UCSD-AML1 (cell line): ENCODE measurements at regions not wholly inside any gene's neighbourhood (a gene's known extent, or its start where the extent isn't known, plus 50 kb on each side); places are given as distances from the start of the nearest gene placed in this dataset.
"Not testable (repeated sequence)": the region's sequence is repeated elsewhere in the genome, so short reads cannot be mapped to it uniquely, and the experiment has no call there.

Experiments used
- DNase-seq: peaks from one replicate; lab custom pipeline; 2025; ENCODE audit not compliant: unreplicated experiment; lab: John Stamatoyannopoulos, UW

GRCh38 chr1:61581251-61581650, 143.7 kb downstream of the TM2D1 start:
- DNase-seq, result no peak

- no peak for DNase-seq
These were observed 144.5 kb downstream of the TM2D1 start for GRCh38 chr1:61580417-61580816.

- no peak for DNase-seq
These were observed 145.1 kb downstream of the TM2D1 start for GRCh38 chr1:61579802-61580201.

- no peak for DNase-seq
These were observed 152.9 kb downstream of the TM2D1 start for GRCh38 chr1:61572046-61572445.

GRCh38 chr1:61570191-61570590, 154.8 kb downstream of the TM2D1 start:
- DNase-seq, result no peak

GRCh38 chr1:61569303-61569621, 155.7 kb downstream of the TM2D1 start:
- no peak for DNase-seq

- no peak for DNase-seq
These were observed 156.3 kb downstream of the TM2D1 start for GRCh38 chr1:61568460-61569302.

- DNase-seq, result no peak
These were observed 158.8 kb downstream of the TM2D1 start for GRCh38 chr1:61566177-61566576.

GRCh38 chr1:61563611-61564010, 161.3 kb downstream of the TM2D1 start:
- DNase-seq, result no peak

- DNase-seq, result no peak
These were observed 163.3 kb downstream of the TM2D1 start for GRCh38 chr1:61561666-61562065.

GRCh38 chr1:61560385-61560784, 164.6 kb downstream of the TM2D1 start:
- no peak for DNase-seq

GRCh38 chr1:61556631-61557030, 168.3 kb downstream of the TM2D1 start:
- DNase-seq, result no peak

- DNase-seq, result no peak
These were observed 172.2 kb downstream of the TM2D1 start for GRCh38 chr1:61552630-61553305.

- DNase-seq, result peak; percentile 14
These were observed 177.6 kb downstream of the TM2D1 start for GRCh38 chr1:61547302-61547701.

- DNase-seq, result not testable (repeated sequence)
These were observed 180.1 kb downstream of the TM2D1 start for GRCh38 chr1:61544870-61545269.

- not testable (repeated sequence) for DNase-seq
These were observed 181.4 kb downstream of the TM2D1 start for GRCh38 chr1:61543498-61543897.

GRCh38 chr1:61539720-61540462, 185.1 kb downstream of the TM2D1 start:
- DNase-seq, result no peak

- DNase-seq, result no peak
These were observed 186.7 kb downstream of the TM2D1 start for GRCh38 chr1:61538228-61538627.

- DNase-seq, result no peak
These were observed 188.5 kb downstream of the TM2D1 start for GRCh38 chr1:61536174-61537108.

GRCh38 chr1:61534847-61535246, 190.1 kb downstream of the TM2D1 start:
- no peak for DNase-seq

- DNase-seq, result no peak
These were observed 191.4 kb downstream of the TM2D1 start for GRCh38 chr1:61533546-61533945.
